Peyer's patch (tissue), 4 donors: ENCODE measurements at regions not wholly inside any gene's neighbourhood (a gene's known extent, or its start where the extent isn't known, plus 50 kb on each side); places are given as distances from the start of the nearest gene placed in this dataset.

Experiments
- DNase-seq, 3 donors: peaks; one replicate each; pipeline ENCODE4 v3.0.0-alpha.2; 2017 to 2019
- H3K27ac ChIP-seq, 4 donors: fragments of 200-600 bp; sonication (generic); one replicate each; pipeline ENCODE4 v1.5.1; 2016 to 2019
- H3K27me3 ChIP-seq, 2 donors: fragments of 200-600 bp; sonication (generic); one replicate each; pipeline ENCODE4 v1.5.1; 2019
- H3K36me3 ChIP-seq, 3 donors: fragments of 200-600 bp; sonication (generic); one replicate each; pipeline ENCODE4 v1.5.1; 2016 to 2019
- H3K4me1 ChIP-seq, 4 donors: fragments of 200-600 bp; sonication (generic); one replicate each; pipeline ENCODE4 v1.5.1; 2016 to 2019
- H3K4me3 ChIP-seq, 4 donors: fragments of 200-600 bp; sonication (generic); 1 replicate in 3 of 4; 2 replicates in 1 of 4; pipeline ENCODE4 v1.5.1; 2016 to 2019; ENCODE audit warnings: mild to moderate bottlenecking in 1 of 4
- H3K9me3 ChIP-seq, 4 donors: fragments of 200-600 bp; sonication (generic); one replicate each; pipeline ENCODE4 v1.5.1; 2016 to 2019; ENCODE audit warnings: mild to moderate bottlenecking in 1 of 4
- POLR2A ChIP-seq, 2 donors: fragments of 450-650 bp; IDR thresholded peaks; one replicate each; pipeline ENCODE4 v1.5.1; 2017; ENCODE audit warnings: antibody characterized with exemption in 2 of 2, mild to moderate bottlenecking in 2 of 2, moderate library complexity in 2 of 2
- TF ChIP-seq, protein P1 (sequence below), 6 experiments: fragments of 450-650 bp in 4 of 6; fragments of 200-600 bp in 2 of 6; sonication (generic) in 1 of 6; IDR thresholded peaks; one replicate each; pipeline ENCODE4 v1.5.1; 2017 to 2019; ENCODE audit warnings: antibody characterized with exemption in 6 of 6, mild to moderate bottlenecking in 3 of 6, moderate library complexity in 1 of 6

DNA sequence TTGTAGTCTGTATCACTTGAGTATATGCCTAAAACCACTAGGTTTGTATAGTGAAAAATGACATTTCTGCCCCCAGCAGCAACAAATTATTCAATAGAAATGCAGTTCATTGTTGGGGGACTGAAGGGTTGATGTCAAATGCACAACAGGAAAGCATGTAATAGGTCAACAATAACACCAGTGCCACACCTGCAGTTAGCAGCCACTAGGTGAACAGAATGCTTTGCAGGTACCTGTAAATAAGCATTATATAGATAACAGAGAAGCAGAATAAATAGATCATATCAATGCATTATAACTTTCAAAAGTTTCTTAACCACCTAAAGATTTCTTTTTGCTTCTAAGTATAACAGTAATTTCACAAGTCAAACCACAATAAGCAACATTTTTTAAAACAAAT lies 435.9 kb upstream of the DMAC1 start:
- Histone ChIP-seq H3K27ac (no peak overlapping the region), H3K36me3 (no peaks in the 10 kb centered on the region), H3K27me3 (no peaks in the 10 kb centered on the region), H3K4me3 (no peak overlapping the region), H3K4me1 (no peaks in the 10 kb centered on the region), H3K9me3 (no peaks in the 10 kb centered on the region)
- DNase-seq: no peak
- no peak for TF ChIP-seq POLR2A (IDR thresholded peaks at IDR 0.05)
- TF ChIP-seq, protein P1, sequence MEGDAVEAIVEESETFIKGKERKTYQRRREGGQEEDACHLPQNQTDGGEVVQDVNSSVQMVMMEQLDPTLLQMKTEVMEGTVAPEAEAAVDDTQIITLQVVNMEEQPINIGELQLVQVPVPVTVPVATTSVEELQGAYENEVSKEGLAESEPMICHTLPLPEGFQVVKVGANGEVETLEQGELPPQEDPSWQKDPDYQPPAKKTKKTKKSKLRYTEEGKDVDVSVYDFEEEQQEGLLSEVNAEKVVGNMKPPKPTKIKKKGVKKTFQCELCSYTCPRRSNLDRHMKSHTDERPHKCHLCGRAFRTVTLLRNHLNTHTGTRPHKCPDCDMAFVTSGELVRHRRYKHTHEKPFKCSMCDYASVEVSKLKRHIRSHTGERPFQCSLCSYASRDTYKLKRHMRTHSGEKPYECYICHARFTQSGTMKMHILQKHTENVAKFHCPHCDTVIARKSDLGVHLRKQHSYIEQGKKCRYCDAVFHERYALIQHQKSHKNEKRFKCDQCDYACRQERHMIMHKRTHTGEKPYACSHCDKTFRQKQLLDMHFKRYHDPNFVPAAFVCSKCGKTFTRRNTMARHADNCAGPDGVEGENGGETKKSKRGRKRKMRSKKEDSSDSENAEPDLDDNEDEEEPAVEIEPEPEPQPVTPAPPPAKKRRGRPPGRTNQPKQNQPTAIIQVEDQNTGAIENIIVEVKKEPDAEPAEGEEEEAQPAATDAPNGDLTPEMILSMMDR (IDR thresholded peaks at IDR 0.05): no peak

- no peaks in the 10 kb centered on the region for H3K36me3 ChIP-seq
- no peaks in the 10 kb centered on the region for H3K9me3 ChIP-seq
- no peak overlapping the region for H3K27ac ChIP-seq
- no peaks in the 10 kb centered on the region for H3K27me3 ChIP-seq
- H3K4me3 ChIP-seq: no peak overlapping the region
- no peak for DNase-seq
- TF ChIP-seq POLR2A (IDR thresholded peaks at IDR 0.05): no peak
- TF ChIP-seq, protein P1 (IDR thresholded peaks at IDR 0.05): no peak
- no peaks in the 10 kb centered on the region for H3K4me1 ChIP-seq
Measured at GRCh38 chr9:8234316-8234715, 434.7 kb upstream of the DMAC1 start.

DNA sequence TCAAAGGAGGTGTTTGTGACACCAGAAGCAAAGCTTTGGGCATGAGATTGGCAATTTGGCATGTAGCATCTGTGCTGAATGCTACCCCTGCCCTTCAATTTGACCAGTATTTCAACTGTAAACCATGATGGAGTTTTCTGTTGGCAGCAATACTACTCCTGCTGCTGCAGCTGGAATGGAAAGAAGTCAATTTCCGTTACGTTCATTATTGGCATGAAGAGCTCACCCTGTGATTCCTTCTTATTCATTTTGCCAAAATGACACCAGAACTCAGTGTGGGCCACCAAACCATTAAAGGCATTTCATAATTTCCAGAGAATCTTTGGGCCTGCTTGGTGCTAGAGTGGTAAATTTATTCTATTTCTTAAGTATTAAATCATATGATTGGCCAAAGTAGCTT lies 433.1 kb upstream of the DMAC1 start:
- Histone ChIP-seq H3K27me3 (no peaks in the 10 kb centered on the region), H3K4me3 (no peak overlapping the region), H3K36me3 (no peaks in the 10 kb centered on the region), H3K9me3 (no peaks in the 10 kb centered on the region), H3K27ac (no peak overlapping the region), H3K4me1 (no peaks in the 10 kb centered on the region)
- no peak for TF ChIP-seq POLR2A (IDR thresholded peaks at IDR 0.05)
- TF ChIP-seq, protein P1 (IDR thresholded peaks at IDR 0.05): no peak
- no peak for DNase-seq

DNA sequence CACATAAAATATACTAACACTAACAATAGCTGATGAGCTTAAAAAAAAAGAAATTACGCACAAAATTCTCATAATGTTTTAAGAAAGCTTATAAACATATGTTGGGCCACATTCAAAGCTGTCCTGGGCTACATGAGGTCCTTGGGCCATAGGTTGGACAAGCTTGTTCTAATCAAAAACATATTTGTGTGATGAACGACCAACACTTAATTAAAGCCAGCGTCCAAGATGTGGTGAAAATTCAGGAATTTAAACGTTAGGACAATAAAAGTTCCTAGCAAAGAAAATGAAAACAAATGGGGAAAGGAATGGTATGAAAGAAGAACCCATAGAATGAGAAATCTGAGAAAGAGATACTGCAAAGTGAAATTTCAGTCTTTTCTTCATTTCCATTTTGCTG lies 429.6 kb upstream of the DMAC1 start:
- Histone ChIP-seq H3K9me3 (no peaks in the 10 kb centered on the region), H3K36me3 (no peaks in the 10 kb centered on the region), H3K27ac (no peak overlapping the region), H3K4me1 (no peaks in the 10 kb centered on the region), H3K27me3 (no peaks in the 10 kb centered on the region), H3K4me3 (no peak overlapping the region)
- TF ChIP-seq, protein P1 (IDR thresholded peaks at IDR 0.05): no peak
- no peak for TF ChIP-seq POLR2A (IDR thresholded peaks at IDR 0.05)
- DNase-seq: no peak

- Histone ChIP-seq H3K9me3 (no peaks in the 10 kb centered on the region), H3K36me3 (no peaks in the 10 kb centered on the region), H3K27me3 (no peaks in the 10 kb centered on the region), H3K27ac (no peak overlapping the region), H3K4me3 (no peak overlapping the region), H3K4me1 (no peaks in the 10 kb centered on the region)
- no peak for DNase-seq
- no peak for TF ChIP-seq POLR2A (IDR thresholded peaks at IDR 0.05)
- TF ChIP-seq, protein P1 (IDR thresholded peaks at IDR 0.05): no peak
Measured at GRCh38 chr9:8224381-8224801, 424.8 kb upstream of the DMAC1 start.

DNA sequence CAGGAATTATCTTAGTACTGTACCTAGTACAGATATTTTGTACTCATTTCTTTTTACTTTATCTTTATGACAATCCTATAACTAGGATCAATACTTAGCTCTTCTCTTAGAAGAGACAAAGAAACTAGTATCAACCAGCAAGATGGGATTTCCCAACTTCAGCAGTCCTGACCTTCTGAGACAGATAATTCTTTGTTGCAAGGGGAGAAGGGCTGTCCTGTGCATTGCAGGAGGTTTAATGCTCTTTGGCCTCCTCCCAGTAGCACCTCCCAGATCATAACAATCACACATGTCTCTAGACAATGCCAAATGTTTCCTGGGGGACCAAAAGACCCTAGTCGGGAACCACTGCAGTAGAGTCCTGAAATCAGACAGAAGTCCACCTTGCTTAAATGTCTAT lies 424.3 kb upstream of the DMAC1 start:
- Histone ChIP-seq H3K27me3 (no peaks in the 10 kb centered on the region), H3K4me1 (no peaks in the 10 kb centered on the region), H3K36me3 (no peaks in the 10 kb centered on the region), H3K9me3 (no peaks in the 10 kb centered on the region), H3K27ac (no peak overlapping the region), H3K4me3 (no peak overlapping the region)
- no peak for DNase-seq
- no peak for TF ChIP-seq POLR2A (IDR thresholded peaks at IDR 0.05)
- TF ChIP-seq, protein P1 (IDR thresholded peaks at IDR 0.05): no peak
